ENCODE measurements at regions not wholly inside any gene's neighbourhood (a gene's known extent, or its start where the extent isn't known, plus 50 kb on each side); places are given as distances from the start of the nearest gene placed in this dataset.

DNA sequence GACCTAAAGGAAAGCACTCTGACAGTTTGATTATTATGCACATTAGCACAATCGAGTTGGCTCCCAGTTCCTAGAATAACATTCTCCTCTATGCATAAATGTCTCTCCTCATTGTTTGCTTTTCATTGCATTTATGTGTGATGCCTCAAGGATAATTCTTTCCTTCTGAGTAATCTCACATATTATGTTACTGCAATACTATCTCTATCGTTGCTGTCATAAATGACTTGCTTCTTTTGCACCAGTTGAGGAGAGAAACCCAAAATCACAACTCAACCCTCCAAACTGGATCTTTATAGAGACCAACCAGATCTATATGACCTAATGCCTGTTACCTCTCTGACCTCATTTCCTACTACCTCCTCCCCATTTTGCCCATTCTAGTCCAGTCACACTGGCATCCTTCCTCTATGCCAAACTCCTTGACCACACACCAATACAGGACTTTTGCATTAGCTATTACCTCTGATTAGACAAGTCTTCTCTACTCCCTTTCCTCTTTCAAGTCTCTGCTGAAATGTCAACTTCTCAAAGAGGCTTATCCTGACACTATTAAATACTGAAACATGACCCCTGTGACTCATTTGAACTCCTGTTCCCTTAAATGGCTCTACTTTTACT lies 1026.0 kb downstream of the TUSC7 start:
- no peaks in the 10 kb centered on the region for H3K27me3 ChIP-seq (ENCODE audit: control insufficient read depth, insufficient read depth, low read length)
- H3K9me3 ChIP-seq (ENCODE audit: control insufficient read depth in 2 of 3, insufficient read depth in 1 of 3, low read length in 3 of 3) = no peaks in the 10 kb centered on the region
- peaks cover 0 to 3% (median 0%) of the 10 kb centered on the region in 3 donors for H3K4me1 ChIP-seq (ENCODE audit: control insufficient read depth in 2 of 3, insufficient read depth in 2 of 3, low read depth in 1 of 3, low read length in 3 of 3)
- no peak overlapping the region for H3K4me3 ChIP-seq (ENCODE audit: low read length in 3 of 3)
- intact Hi-C loops (cut with DNase I) = no loop called here
- no peak overlapping the region for H3K27ac ChIP-seq (ENCODE audit: low read depth in 2 of 2, low read length in 2 of 2)
- no peak for FAIRE-seq
- no peaks in the 10 kb centered on the region for H3K36me3 ChIP-seq (ENCODE audit: control insufficient read depth in 2 of 3, insufficient read depth in 3 of 3, low read length in 3 of 3)
- DNase-seq = peak in 2 of 5 donors; percentile 15 to 19
- TF ChIP-seq CTCF (IDR thresholded peaks at IDR 0.05; ENCODE audit: borderline replicate concordance, extremely low read depth, insufficient read depth) = no peak
- H3K9ac ChIP-seq (ENCODE audit: low read length in 3 of 3) = no peak overlapping the region

DNA sequence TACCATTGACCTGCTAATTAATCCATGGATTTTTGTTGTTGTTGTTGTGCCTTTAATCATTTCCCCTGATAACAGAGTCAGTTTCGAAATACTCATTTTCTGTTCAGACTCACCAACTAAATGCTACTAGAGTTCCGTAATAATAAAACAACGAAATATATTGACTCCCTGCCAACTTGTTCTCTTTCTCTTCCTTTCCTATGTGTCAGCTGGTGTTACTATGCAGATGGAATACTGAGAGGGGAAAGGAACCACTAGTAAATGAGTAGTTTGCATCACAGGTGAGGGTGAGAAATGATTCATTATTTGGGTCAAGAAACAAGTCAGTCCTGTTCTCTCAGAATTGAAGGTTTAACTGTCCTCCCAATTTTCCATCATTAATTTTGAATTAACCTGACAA lies 1027.3 kb downstream of the TUSC7 start:
- Histone ChIP-seq H3K9me3 (ENCODE audit: control insufficient read depth in 2 of 3, insufficient read depth in 1 of 3, low read length in 3 of 3) (no peaks in the 10 kb centered on the region), H3K9ac (ENCODE audit: low read length in 3 of 3) (no peak overlapping the region), H3K27me3 (ENCODE audit: control insufficient read depth, insufficient read depth, low read length) (no peaks in the 10 kb centered on the region), H3K36me3 (ENCODE audit: control insufficient read depth in 2 of 3, insufficient read depth in 3 of 3, low read length in 3 of 3) (no peaks in the 10 kb centered on the region), H3K27ac (ENCODE audit: low read depth in 2 of 2, low read length in 2 of 2) (no peak overlapping the region), H3K4me3 (ENCODE audit: low read length in 3 of 3) (no peak overlapping the region), H3K4me1 (ENCODE audit: control insufficient read depth in 2 of 3, insufficient read depth in 2 of 3, low read depth in 1 of 3, low read length in 3 of 3) (peaks cover 0 to 3% (median 0%) of the 10 kb centered on the region in 3 donors)
- intact Hi-C loops (cut with DNase I) = no loop called here
- no peak for DNase-seq
- no peak for TF ChIP-seq CTCF (IDR thresholded peaks at IDR 0.05; ENCODE audit: borderline replicate concordance, extremely low read depth, insufficient read depth)
- FAIRE-seq = no peak

DNA sequence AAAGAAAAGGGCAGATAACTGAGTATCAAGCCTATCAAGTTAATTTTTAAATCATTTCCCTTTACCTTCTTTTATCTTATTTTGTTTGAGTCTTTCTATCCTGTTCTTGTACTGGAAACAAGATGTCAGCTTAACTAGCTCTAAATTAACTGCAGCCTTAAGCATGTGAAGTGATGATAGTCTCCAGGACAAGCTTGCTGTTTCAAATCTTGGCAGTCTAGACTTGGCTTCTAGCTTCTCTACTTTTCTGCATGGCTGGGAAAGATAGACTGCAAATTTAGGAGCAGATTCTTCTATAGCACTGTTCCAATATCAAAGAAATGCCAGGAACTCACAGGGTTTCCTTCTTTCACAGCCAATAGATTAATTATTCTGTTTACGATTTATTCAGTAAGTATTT lies 1034.4 kb downstream of the TUSC7 start:
- Histone ChIP-seq H3K4me3 (ENCODE audit: low read length in 3 of 3) (no peak overlapping the region), H3K9ac (ENCODE audit: low read length in 3 of 3) (no peak overlapping the region), H3K27ac (ENCODE audit: low read depth in 2 of 2, low read length in 2 of 2) (no peak overlapping the region), H3K9me3 (ENCODE audit: control insufficient read depth in 2 of 3, insufficient read depth in 1 of 3, low read length in 3 of 3) (no peaks in the 10 kb centered on the region), H3K36me3 (ENCODE audit: control insufficient read depth in 2 of 3, insufficient read depth in 3 of 3, low read length in 3 of 3) (no peaks in the 10 kb centered on the region), H3K27me3 (ENCODE audit: control insufficient read depth, insufficient read depth, low read length) (no peaks in the 10 kb centered on the region), H3K4me1 (ENCODE audit: control insufficient read depth in 2 of 3, insufficient read depth in 2 of 3, low read depth in 1 of 3, low read length in 3 of 3) (no peaks in the 10 kb centered on the region)
- intact Hi-C loops (cut with DNase I) = no loop called here
- TF ChIP-seq CTCF (IDR thresholded peaks at IDR 0.05; ENCODE audit: borderline replicate concordance, extremely low read depth, insufficient read depth) = no peak
- no peak for FAIRE-seq
- no peak for DNase-seq

- H3K4me3 ChIP-seq (ENCODE audit: low read length in 3 of 3) = no peak overlapping the region
- FAIRE-seq = no peak
- intact Hi-C loops (cut with DNase I) = no loop called here
Observed at GRCh38 chr3:117744935-117745334, 1035.4 kb downstream of the TUSC7 start.

More at GRCh38 chr3:117744935-117745334, 1035.4 kb downstream of the TUSC7 start:
- H3K9ac ChIP-seq (ENCODE audit: low read length in 3 of 3) = no peak overlapping the region
- TF ChIP-seq CTCF (IDR thresholded peaks at IDR 0.05; ENCODE audit: borderline replicate concordance, extremely low read depth, insufficient read depth) = no peak
- no peaks in the 10 kb centered on the region for H3K27me3 ChIP-seq (ENCODE audit: control insufficient read depth, insufficient read depth, low read length)
- H3K9me3 ChIP-seq (ENCODE audit: control insufficient read depth in 2 of 3, insufficient read depth in 1 of 3, low read length in 3 of 3) = no peaks in the 10 kb centered on the region
- H3K27ac ChIP-seq (ENCODE audit: low read depth in 2 of 2, low read length in 2 of 2) = no peak overlapping the region
- no peaks in the 10 kb centered on the region for H3K36me3 ChIP-seq (ENCODE audit: control insufficient read depth in 2 of 3, insufficient read depth in 3 of 3, low read length in 3 of 3)
- no peaks in the 10 kb centered on the region for H3K4me1 ChIP-seq (ENCODE audit: control insufficient read depth in 2 of 3, insufficient read depth in 2 of 3, low read depth in 1 of 3, low read length in 3 of 3)
- no peak for DNase-seq

Measured in kidney (tissue), 13 donors.